Middle frontal gyrus (tissue), 1 donor: ENCODE measurements at regions not wholly inside any gene's neighbourhood (a gene's known extent, or its start where the extent isn't known, plus 50 kb on each side); places are given as distances from the start of the nearest gene placed in this dataset.
"Not testable (repeated sequence)": the region's sequence is repeated elsewhere in the genome, so short reads cannot be mapped to it uniquely, and the experiment has no call there.

ENCODE experiments used
- DNase-seq: peaks from one replicate; pipeline ENCODE4 v3.0.0-alpha.2; 2015; ENCODE audit warnings: low spot score; ENCODE audit errors: extremely low spot score

- no peak for DNase-seq
Measured at GRCh38 chr3:106299300-106300098, 430.7 kb upstream of the CBLB start.

DNA sequence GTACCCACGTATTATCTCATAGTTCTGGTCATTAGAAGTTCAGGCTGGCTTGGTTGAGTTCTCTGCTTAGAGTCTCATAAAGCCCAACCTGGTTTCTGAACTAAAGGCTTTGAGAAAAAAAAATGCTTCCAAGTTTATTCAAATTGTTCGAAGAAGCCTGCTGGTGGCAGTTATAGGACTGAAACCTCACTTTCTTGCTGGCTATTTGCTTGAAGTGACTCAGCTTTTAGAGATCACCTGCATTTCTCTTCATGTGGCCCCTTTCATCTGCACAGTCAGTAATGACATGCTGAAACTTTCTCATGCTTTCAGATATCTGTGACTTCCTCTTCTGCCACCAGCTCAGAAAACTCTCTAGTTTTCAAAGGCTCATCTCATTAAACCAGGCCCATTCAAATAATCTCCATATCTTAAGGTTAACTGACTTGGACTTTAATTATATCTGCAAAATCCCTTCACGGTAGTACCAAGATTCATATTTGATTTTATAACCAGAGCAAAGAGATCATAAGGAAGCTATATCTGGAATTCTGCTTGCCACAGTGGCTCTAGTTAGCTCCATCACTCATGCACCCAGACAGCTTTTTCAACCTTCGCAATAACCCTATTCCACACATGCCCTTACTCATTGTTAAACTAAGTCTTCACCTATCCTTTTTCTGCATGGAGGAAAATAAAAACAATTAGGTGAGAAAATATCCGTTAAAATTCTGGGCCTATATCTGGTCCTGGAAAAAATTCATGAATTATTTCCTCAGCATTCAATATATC is 433.8 kb upstream of the CBLB start:
- no peak for DNase-seq

- DNase-seq, result no peak
Measured at GRCh38 chr3:106303766-106304165, 435.0 kb upstream of the CBLB start.

GRCh38 chr3:106305127-106305526 is 436.3 kb upstream of the CBLB start:
- DNase-seq, result no peak

DNA sequence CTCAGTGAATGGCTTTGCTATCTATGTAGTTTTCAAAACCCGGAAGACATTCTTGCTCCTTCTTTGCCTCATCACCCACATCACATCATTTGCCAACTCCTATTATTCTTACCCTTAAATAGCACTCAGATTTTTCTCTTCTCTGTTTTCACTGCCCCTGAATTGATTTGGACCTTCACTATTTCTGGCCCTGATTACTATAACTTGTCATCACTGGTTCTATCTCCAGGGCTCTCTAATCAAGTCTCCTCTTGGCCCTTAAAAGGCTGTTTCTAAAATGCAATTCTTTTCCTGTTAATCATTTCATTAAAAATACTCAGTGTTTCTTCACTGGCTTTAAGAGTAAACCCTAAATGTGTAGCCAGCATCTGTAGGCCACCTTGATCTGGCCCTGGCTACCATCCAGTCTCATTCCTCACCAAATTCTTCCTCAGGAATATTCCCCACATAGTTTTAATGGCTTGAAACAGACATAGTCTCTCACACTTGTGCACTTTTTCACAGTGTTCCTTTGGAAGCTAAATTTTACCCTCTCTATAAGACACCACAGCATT is 437.1 kb upstream of the CBLB start:
- DNase-seq, result no peak

GRCh38 chr3:106309274-106309673 is 440.5 kb upstream of the CBLB start:
- no peak for DNase-seq

DNA sequence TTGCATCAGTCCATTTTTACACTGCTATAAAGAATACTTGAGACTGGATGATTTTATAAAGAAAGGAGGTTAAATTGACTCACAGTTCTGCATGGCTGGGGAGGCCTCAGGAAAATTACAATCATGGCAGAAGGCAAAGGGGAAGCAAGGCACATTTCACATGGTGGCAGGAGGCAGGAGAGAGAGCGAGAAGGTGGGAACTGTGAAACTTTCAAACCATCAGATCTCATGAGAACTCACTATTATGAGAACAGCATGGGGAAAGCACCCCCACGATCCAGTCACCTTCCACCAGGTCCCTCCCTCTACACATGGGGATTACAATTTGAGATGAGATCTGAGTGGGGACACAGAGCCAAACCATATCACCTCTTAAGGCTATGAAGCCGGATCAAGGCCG is 441.0 kb upstream of the CBLB start:
- DNase-seq, result not testable (repeated sequence)

DNA sequence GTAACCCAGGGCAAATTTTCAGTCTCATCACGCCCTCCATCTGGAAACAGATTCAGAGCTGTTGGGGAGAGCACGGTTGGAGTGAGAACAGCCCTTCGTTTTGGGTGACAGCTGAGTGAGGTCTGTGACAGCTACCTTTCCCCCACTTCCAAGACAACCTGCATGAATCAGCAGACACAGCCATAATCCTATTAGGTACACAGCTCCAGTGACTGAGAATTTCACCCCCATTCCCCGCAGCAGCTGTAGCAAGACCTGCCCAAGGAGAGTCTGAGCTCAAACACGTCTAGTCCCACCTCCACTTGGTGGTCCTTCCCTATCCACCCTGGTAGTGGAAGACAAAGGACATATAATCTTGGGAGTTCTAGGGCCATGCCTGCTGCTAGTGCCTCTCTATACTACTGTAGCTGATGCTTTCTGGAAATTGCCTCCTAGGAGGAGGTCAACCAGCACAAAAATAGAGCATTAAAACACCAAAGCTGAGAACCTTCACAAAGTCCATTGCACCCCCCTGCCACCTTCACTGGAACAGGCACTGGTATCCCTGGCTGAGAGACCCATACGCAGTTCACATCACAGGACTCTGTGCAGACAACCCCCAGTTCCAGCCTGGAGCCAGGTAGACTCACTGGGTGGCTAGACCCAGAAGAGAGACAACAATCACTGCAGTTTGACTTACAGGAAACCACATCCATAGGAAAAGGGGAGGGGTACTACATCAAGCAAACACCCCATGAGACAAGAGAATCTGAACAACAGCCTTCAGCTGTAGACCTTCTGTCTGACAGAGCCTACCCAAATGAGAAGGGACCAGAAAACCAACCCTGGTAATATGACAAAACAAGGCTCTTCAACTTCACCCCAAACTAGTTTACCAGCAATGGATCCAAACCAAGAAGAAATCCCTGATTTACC is 448.6 kb upstream of the CBLB start:
- DNase-seq, result no peak

GRCh38 chr3:106321438-106321837 is 452.6 kb upstream of the CBLB start:
- not testable (repeated sequence) for DNase-seq

DNA sequence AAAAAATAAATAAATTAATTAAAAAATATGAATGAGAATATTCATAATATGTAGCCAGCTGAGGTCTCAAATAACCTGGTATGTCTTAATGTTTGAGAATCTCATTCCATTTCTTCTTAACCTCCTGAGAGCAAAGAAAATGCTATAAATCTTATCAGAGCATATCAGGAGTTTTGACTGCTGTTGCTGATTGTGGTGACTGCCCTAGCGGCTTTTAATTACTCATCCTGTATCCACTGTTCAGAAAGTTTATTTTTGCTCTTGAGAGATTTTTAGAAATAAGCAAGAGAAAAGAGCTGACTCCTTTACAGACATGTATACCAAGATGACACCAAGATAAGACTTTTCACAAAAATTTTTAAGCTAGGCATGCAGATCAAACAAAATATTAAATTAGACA is 454.8 kb upstream of the CBLB start:
- DNase-seq, result no peak

GRCh38 chr3:106326941-106327695 is 458.3 kb upstream of the CBLB start:
- no peak for DNase-seq

- DNase-seq, result no peak
Measured at GRCh38 chr3:106327696-106328025, 458.8 kb upstream of the CBLB start.

DNA sequence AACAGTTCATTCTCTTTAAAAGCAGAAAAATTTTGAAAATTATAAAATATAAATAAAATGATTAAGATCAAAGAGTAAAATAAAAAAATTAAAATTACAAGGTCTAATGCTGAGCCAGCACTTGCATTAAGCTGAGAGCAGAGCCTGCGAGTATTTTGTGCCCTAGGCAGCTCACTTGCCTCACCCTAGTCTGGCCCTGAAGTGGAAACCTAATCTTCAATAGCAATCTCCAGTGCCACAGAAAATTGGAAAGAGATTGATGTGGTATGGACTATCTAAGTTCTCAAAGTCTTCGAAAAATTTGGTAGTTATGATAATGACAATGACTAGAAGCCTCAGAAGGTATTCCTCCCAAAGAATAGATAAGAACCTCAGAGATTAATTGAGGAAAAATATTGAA is 459.4 kb upstream of the CBLB start:
- DNase-seq, result no peak

- no peak for DNase-seq
Measured at GRCh38 chr3:106329521-106329920, 460.7 kb upstream of the CBLB start.

- DNase-seq, result no peak
Measured at GRCh38 chr3:106331636-106332035, 462.8 kb upstream of the CBLB start.

- DNase-seq, result no peak
Measured at GRCh38 chr3:106332129-106332528, 463.3 kb upstream of the CBLB start.

- DNase-seq, result no peak
Measured at GRCh38 chr3:106332884-106333283, 464.1 kb upstream of the CBLB start.

GRCh38 chr3:106333911-106334618 is 465.3 kb upstream of the CBLB start:
- DNase-seq, result no peak

GRCh38 chr3:106336619-106337018 is 467.8 kb upstream of the CBLB start:
- no peak for DNase-seq

- no peak for DNase-seq
Measured at GRCh38 chr3:106337116-106337515, 468.3 kb upstream of the CBLB start.
